H4 (cell line): ENCODE measurements at regions not wholly inside any gene's neighbourhood (a gene's known extent, or its start where the extent isn't known, plus 50 kb on each side); places are given as distances from the start of the nearest gene placed in this dataset.
"Not testable (repeated sequence)": the region's sequence is repeated elsewhere in the genome, so short reads cannot be mapped to it uniquely, and the experiment has no call there.

Experiments used
- DNase-seq: peaks from one replicate; pipeline ENCODE4 v3.0.0-alpha.2; 2015; ENCODE audit warnings: low spot score

DNA sequence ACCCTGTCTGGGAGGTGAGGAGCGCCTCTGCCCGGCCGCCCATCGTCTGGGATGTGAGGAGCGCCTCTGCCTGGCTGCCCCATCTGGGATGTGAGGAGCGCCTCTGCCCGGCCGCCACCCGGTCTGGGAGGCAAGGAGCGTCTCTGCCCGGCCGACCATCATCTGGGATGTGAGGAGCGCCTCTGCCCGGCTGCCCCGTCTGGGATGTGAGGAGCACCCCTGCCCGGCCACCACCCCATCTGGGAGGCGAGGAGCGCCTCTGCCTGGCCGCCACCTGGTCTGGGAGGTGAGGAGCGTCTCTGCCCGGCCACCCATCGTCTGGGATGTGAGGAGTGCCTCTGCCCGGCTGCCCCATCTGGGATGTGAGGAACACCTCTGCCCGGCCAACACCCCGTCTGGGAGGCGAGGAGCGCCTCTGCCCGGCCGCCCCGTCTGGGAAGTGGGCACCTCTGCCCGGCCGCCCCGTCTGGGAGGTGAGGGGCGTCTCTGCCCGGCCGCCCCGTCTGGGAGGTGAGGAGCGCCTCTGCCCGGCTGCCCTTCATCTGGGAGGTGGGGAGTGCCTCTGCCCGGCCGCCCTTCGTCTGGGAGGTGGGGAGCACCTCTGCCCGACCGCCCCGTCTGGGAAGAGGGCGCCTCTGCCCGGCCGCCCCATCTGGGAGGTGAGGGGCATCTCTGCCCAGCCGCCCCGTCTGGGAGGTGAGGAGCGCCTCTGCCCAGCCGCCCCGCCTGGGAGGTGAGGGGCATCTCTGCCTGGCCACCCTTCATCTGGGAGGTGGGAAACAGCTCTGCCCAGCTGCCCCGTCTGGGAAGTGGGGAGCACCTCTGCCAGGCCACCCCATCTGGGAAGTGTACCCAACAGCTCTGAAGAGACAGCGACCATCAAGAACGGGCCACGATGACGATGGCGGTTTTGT, 399.7 kb downstream of the CAAP1 start:
- DNase-seq: not testable (repeated sequence)

- not testable (repeated sequence) for DNase-seq
Observed at GRCh38 chr9:26491922-26492607, 400.5 kb downstream of the CAAP1 start.

DNA sequence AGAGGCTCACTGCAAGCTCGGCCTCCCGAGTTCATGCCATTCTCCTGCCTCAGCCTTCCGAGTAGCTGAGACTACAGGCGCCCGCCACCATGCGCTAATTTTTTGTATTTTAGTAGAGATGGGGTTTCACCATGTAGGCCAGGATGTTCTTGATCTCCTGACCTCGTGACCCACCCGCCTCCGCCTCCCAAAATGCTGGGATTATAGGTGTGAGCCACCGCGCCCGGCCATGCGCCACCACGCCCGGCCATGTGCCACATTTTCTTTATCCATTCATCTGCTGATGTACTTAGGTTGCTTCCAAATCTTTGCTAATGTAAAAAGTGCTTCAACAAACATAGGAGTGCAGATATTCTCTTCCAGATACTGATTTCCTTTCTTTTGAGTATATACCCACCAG, 408.6 kb downstream of the CAAP1 start:
- no peak for DNase-seq

DNA sequence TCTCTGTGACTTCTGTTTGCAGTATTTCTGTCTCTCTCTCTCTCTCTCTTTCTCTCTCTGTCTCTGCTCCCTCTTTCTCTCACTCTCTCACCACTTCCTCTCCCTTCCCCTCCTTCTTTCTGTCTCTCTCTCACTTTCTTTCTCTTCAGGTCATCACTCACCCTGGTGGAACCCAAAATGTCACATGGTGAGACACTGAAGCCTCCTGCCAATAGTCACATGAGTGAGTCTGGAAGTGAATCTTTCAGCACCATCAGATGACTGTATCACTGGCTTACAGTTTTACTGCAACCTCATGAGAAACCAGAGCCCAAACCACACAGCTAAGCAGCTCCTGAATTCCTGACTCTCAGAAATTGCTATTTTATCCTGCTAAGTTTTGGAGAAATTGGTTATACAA, 414.6 kb downstream of the CAAP1 start:
- no peak for DNase-seq

DNA sequence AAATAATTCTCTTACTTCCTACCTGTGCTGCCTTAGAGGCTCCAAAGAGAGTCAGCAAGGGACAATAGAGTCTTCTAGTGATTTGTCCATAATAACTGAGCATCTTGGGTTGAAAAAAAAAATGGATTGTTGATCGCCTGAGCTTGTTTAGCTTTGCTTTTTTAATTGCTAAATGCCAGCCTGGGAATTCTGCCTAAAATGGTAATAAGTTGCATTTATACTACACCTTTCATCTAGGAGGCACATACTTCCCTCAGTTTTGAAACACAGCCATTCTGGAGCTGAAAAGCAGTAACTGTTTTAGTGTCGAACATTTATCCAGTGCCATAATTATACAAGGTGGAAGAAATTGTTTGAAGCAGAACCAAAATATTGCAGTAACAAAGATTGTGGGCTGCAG, 421.3 kb downstream of the CAAP1 start:
- DNase-seq: no peak

DNA sequence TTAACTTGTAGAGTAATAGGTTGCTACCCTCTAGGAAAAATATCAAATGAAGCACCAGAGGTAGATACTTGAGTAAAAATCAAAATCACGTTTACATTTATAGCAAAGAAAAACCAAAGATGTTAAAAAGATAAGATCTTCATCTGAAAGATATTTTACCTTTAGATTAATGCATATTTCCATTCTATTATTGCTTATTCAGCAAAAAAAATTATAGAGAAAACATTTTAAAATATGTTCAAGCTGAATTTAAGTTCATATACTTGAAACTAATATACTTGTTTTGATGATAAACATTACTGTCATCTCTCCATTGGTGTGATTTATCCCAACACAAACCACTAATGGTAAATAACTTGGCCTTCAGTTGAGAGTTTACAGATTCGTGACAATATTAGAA, 422.3 kb downstream of the CAAP1 start:
- no peak for DNase-seq

DNA sequence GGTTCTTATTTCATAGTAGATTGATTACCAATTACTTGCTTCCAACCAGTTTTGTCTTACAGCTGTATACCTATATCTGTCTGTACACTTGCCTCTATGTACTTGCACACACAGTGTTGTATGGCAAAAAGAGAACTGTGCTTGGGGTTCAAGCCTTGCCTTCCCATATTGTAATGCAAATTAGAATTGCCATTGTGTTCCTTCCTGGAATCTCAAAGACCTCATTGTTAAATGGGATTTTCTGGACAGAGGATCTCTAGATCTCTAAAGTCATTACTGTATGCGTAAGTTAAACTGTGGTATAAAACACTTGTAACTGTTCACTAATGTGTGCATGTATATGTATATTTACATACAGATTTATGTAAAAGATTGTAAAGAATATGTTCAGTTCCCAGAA, 428.8 kb downstream of the CAAP1 start:
- DNase-seq: no peak

GRCh38 chr9:26462751-26463150, 429.9 kb downstream of the CAAP1 start:
- no peak for DNase-seq

GRCh38 chr9:26462213-26462612, 430.4 kb downstream of the CAAP1 start:
- DNase-seq: no peak

DNA sequence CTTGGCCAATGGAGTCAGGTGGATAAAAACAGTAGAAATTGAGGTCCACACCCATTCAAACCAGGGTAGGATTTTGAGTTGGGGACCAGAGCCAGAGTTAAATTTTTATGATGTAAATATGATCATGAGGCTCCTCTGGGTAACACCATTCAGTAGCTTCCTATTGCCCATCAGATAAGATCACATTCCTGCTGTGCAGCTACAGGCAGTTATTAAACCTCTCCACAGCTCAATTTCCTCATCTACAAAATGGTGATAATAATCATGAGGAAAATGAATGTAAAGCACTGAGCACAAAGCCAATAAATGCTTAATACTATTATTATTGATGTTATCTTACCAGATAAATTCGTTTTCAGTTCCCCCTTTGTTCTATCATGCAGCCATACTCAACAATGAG, 432.0 kb downstream of the CAAP1 start:
- no peak for DNase-seq

DNA sequence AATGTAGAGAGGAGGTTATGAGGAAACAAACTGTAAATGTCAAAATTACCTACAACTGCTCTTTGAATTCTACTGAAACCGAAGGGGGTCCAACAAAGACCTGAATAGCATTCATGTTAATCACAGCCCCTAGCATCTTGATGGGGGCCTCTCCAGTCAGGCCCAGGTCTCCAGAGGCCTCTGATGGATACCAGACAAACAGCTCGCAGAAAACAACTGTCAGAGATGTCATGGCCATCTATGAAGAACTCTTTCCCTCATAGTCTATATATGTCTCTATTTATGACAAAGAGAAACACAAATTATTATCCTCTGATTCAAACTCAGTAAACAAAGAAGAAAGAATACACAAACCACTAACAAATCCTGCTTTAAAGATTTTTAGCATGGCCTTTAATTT, 432.6 kb downstream of the CAAP1 start:
- no peak for DNase-seq

DNA sequence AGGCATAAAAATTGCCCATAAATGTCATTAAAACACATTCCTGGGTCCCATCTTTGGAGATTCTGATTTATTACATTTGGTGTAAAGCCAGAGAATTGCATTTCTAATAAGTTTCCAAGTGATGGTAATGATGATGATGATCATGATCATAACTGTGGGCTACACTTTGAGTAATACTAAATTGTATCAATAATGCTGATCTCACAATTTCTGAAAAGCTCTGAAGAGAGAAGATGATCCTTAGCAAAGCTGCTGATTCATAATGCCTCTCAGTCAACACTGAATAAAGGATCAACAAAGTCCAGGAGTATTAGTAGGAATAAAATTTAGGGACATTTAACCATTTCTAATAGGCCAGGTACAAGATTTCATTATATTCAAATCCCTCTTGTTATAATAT, 434.5 kb downstream of the CAAP1 start:
- DNase-seq: no peak

DNA sequence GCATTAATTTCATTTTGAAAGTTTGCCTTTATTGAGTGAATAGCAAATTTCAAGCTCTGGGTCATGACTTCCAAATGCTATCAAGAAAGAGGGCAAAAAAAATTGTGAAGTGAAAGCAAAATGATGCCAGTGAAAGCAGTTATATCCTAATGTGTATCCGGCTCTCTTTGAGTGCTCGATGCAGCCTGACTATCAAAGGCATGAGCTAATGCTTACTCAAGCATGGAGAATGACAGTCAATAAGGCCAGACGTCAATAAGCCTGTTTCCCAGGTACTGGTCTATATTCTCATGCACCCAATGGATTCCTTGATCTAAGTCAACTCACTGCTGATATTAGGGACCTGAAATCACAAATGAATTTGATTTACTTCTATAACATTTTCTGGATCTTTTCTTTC, 435.5 kb downstream of the CAAP1 start:
- no peak for DNase-seq

DNA sequence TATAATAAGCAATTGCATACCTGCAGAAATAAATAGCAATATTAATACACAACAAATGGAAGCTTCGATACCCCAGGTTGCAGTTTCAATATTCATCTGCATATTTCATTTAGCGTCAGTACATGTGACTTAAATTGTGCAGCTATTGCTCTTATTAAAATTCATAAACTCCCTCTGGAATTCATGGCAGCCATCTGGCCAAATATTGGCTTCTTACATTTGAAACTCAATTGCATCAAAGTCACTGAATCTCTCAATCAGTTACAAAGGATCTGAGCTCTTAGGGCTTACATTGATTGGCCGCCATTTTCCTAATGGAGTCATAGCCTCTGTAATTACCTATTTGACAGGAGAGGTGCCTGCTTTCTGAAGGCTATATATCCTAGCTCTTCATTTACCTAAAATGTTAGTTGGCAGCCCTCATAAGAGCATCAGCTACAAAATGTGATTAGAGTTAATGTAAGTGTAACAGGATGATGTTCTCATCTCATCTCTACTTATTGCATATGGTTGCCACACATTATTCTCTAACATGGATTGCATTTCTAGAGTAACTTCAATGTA, 453.5 kb downstream of the CAAP1 start:
- DNase-seq: no peak

GRCh38 chr9:26437056-26437711, 455.4 kb downstream of the CAAP1 start:
- no peak for DNase-seq

DNA sequence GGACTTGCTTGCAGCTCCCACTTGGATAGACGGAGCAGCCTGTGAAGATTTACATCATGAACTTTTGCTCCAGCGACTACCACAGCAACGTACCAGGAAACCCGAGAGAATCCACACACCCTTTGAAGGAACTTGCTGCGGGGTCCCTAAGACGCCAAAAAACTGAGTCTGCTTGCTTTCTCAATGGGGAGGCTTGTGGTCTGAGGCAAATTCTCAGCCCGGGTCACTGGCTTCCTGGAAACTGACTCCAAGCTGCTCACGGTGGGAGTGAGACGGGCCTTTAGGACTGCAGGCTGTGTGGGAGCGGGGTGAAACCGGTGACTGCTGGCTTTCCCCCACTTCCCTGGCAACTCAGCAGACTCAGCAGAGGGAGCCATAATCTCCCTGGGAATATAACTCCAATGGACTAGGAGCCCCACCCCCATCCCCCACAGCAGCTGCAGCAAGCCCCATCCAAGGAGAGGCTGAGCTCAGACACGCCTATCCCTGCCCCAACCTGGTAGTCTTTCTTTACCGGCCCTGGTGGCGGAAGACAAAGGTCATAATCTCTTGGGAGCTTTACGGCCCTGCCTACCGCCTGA, 466.0 kb downstream of the CAAP1 start:
- no peak for DNase-seq

GRCh38 chr9:26418480-26418879, 474.1 kb downstream of the CAAP1 start:
- no peak for DNase-seq

GRCh38 chr9:26415528-26415927, 477.1 kb downstream of the CAAP1 start:
- no peak for DNase-seq

DNA sequence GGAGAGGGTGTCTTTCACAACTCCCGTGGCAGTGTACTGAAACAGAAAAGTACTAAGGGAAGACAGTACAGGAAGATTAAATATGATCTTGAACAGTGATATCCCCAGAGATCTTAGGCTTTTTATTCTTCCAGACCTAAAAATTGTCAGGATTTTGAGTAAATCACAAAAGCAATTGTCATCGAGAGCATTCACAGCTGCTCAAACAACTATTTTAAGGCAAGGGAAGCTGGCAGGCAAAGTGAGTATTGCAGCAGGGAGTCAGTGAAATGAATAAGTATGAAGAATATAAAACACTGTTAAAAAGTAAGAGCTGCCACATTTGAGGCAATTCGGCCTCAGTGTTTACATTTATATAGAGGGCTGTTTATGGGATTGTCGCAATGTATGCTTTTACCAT, 479.0 kb downstream of the CAAP1 start:
- no peak for DNase-seq

- DNase-seq: no peak
Observed at GRCh38 chr9:26412446-26412845, 480.2 kb downstream of the CAAP1 start.

GRCh38 chr9:26406676-26407075, 485.9 kb downstream of the CAAP1 start:
- no peak for DNase-seq

DNA sequence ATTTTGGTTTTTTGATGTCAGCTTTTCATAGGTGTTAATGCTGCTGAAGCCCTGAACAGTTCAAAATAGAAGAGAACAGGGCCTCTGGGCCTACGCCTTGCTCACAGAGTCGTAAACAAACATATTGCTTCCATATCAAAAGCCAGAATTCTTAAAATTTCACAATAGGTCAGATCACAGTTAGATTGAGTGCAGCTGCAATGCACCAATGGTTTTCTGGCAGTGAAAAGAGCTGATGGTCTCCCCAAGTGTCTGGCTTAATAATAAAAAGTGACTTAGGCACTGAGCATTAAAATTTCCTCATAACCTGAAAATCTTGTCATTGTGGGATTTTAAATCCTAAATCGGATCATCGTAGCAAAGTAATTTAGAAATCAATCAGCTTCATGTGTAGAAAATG, 493.0 kb downstream of the CAAP1 start:
- no peak for DNase-seq
